ENCODE measurements at regions not wholly inside any gene's neighbourhood (a gene's known extent, or its start where the extent isn't known, plus 50 kb on each side); places are given as distances from the start of the nearest gene placed in this dataset.
A peak's percentile ranks its signal among the peaks of the same experiment; 100 is the strongest.

DNA sequence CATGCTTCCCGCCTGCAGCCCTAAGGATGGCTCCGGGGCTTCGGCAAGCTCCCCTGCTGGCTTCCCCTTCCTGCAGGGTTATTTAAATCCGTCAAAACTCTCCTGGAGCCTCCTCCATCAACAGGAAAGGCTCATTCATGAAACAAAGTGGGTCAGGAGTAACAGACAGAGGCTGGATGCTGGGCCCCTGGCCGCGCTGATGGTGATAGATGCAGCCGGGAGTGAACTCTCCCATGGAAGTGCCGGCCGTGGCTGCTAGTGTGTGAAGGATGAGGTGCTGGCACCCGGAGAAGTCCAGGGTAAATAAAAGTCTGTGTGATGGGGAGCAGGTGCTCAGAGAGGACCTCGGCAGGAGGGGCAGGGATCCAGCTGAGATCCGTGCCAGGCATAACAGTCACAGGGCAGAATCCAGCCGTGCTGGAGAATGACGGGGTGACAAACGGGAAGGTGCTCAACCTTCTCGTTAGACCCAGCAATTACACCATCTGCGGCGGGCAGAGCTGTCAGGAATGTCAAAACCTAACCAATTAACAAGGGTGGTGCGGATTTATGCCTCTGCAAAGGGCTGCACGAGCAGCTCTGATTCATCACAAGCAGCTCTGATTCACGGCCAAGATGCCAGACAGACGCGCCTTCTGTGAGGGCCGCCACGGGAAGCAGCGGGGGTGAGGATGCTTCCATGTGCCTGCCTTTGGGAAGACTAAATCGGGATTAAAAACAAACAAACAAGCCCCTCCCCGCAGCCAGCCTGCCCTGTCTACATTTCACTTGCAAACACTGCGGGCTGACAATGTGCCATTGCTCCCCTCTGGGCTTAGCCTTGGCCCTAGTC, 55.6 kb downstream of the SYNE3 start (continued):
- TF ChIP-seq REPIN1 (tag by site-specific recombination; IDR thresholded peaks at IDR 0.05; ENCODE audit: low read depth) = no peak
- TF ChIP-seq ZBTB17 (tag by site-specific recombination; IDR thresholded peaks at IDR 0.05) = peak; percentile 86
- TF ChIP-seq, protein P1, sequence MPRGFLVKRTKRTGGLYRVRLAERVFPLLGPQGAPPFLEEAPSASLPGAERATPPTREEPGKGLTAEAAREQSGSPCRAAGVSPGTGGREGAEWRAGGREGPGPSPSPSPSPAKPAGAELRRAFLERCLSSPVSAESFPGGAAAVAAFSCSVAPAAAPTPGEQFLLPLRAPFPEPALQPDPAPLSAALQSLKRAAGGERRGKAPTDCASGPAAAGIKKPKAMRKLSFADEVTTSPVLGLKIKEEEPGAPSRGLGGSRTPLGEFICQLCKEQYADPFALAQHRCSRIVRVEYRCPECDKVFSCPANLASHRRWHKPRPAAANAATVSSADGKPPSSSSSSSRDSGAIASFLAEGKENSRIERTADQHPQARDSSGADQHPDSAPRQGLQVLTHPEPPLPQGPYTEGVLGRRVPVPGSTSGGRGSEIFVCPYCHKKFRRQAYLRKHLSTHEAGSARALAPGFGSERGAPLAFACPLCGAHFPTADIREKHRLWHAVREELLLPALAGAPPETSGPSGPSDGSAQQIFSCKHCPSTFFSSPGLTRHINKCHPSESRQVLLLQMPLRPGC (tag by site-specific recombination; IDR thresholded peaks at IDR 0.05) = peak; percentile 89
- peak; percentile 66 for TF ChIP-seq OSR2 (tag by site-specific recombination; IDR thresholded peaks at IDR 0.05)
- TF ChIP-seq ZNF530 (tag by site-specific recombination; IDR thresholded peaks at IDR 0.05; ENCODE audit: low read depth) = no peak
- TF ChIP-seq, protein P2, sequence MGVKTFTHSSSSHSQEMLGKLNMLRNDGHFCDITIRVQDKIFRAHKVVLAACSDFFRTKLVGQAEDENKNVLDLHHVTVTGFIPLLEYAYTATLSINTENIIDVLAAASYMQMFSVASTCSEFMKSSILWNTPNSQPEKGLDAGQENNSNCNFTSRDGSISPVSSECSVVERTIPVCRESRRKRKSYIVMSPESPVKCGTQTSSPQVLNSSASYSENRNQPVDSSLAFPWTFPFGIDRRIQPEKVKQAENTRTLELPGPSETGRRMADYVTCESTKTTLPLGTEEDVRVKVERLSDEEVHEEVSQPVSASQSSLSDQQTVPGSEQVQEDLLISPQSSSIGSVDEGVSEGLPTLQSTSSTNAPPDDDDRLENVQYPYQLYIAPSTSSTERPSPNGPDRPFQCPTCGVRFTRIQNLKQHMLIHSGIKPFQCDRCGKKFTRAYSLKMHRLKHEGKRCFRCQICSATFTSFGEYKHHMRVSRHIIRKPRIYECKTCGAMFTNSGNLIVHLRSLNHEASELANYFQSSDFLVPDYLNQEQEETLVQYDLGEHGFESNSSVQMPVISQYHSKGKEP (tag by site-specific recombination; IDR thresholded peaks at IDR 0.05) = no peak
- TF ChIP-seq, protein P3, sequence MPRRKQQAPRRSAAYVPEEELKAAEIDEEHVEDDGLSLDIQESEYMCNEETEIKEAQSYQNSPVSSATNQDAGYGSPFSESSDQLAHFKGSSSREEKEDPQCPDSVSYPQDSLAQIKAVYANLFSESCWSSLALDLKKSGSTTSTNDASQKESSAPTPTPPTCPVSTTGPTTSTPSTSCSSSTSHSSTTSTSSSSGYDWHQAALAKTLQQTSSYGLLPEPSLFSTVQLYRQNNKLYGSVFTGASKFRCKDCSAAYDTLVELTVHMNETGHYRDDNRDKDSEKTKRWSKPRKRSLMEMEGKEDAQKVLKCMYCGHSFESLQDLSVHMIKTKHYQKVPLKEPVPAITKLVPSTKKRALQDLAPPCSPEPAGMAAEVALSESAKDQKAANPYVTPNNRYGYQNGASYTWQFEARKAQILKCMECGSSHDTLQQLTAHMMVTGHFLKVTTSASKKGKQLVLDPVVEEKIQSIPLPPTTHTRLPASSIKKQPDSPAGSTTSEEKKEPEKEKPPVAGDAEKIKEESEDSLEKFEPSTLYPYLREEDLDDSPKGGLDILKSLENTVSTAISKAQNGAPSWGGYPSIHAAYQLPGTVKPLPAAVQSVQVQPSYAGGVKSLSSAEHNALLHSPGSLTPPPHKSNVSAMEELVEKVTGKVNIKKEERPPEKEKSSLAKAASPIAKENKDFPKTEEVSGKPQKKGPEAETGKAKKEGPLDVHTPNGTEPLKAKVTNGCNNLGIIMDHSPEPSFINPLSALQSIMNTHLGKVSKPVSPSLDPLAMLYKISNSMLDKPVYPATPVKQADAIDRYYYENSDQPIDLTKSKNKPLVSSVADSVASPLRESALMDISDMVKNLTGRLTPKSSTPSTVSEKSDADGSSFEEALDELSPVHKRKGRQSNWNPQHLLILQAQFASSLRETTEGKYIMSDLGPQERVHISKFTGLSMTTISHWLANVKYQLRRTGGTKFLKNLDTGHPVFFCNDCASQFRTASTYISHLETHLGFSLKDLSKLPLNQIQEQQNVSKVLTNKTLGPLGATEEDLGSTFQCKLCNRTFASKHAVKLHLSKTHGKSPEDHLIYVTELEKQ (tag by site-specific recombination; IDR thresholded peaks at IDR 0.05; ENCODE audit: borderline replicate concordance) = peak; percentile 71; the same call in 1 of the 2 replicates
- TF ChIP-seq, protein P4, sequence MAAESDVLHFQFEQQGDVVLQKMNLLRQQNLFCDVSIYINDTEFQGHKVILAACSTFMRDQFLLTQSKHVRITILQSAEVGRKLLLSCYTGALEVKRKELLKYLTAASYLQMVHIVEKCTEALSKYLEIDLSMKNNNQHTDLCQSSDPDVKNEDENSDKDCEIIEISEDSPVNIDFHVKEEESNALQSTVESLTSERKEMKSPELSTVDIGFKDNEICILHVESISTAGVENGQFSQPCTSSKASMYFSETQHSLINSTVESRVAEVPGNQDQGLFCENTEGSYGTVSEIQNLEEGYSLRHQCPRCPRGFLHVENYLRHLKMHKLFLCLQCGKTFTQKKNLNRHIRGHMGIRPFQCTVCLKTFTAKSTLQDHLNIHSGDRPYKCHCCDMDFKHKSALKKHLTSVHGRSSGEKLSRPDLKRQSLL (tag by site-specific recombination; IDR thresholded peaks at IDR 0.05) = no peak
- TF ChIP-seq ZNF24 (tag by site-specific recombination; IDR thresholded peaks at IDR 0.05) = peak; percentile 41; the same call in 1 of the 2 replicates
- no peak for TF ChIP-seq EGR2 (tag by site-specific recombination; IDR thresholded peaks at IDR 0.05; ENCODE audit: low read depth)
- TF ChIP-seq ZNF404 (tag by site-specific recombination; IDR thresholded peaks at IDR 0.05) = no peak
- TF ChIP-seq, protein P5, sequence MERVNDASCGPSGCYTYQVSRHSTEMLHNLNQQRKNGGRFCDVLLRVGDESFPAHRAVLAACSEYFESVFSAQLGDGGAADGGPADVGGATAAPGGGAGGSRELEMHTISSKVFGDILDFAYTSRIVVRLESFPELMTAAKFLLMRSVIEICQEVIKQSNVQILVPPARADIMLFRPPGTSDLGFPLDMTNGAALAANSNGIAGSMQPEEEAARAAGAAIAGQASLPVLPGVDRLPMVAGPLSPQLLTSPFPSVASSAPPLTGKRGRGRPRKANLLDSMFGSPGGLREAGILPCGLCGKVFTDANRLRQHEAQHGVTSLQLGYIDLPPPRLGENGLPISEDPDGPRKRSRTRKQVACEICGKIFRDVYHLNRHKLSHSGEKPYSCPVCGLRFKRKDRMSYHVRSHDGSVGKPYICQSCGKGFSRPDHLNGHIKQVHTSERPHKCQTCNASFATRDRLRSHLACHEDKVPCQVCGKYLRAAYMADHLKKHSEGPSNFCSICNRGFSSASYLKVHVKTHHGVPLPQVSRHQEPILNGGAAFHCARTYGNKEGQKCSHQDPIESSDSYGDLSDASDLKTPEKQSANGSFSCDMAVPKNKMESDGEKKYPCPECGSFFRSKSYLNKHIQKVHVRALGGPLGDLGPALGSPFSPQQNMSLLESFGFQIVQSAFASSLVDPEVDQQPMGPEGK (tag by site-specific recombination; IDR thresholded peaks at IDR 0.05) = no peak
- no peak for TF ChIP-seq ZNF776 (tag by site-specific recombination; IDR thresholded peaks at IDR 0.05; ENCODE audit: borderline replicate concordance)
- no peak for TF ChIP-seq ZNF571 (tag by site-specific recombination; IDR thresholded peaks at IDR 0.05)
- TF ChIP-seq ZNF335 (tag by site-specific recombination; conservative IDR thresholded peaks at IDR 0.05) = peak; percentile 75
- no peak for TF ChIP-seq ZNF785 (tag by site-specific recombination; IDR thresholded peaks at IDR 0.05)
- TF ChIP-seq SALL2 (tag by site-specific recombination; IDR thresholded peaks at IDR 0.05; ENCODE audit: borderline replicate concordance) = no peak
- TF ChIP-seq, protein P6, sequence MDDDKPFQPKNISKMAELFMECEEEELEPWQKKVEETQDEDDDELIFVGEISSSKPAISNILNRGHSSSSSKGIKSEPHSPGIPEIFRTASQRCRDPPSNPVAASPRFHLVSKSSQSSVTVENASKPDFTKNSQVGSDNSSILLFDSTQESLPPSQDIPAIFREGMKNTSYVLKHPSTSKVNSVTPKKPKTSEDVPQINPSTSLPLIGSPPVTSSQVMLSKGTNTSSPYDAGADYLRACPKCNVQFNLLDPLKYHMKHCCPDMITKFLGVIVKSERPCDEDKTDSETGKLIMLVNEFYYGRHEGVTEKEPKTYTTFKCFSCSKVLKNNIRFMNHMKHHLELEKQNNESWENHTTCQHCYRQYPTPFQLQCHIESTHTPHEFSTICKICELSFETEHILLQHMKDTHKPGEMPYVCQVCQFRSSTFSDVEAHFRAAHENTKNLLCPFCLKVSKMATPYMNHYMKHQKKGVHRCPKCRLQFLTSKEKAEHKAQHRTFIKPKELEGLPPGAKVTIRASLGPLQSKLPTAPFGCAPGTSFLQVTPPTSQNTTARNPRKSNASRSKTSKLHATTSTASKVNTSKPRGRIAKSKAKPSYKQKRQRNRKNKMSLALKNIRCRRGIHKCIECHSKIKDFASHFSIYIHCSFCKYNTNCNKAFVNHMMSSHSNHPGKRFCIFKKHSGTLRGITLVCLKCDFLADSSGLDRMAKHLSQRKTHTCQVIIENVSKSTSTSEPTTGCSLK (tag by site-specific recombination; IDR thresholded peaks at IDR 0.05) = no peak
- TF ChIP-seq ZNF423 (tag by site-specific recombination; IDR thresholded peaks at IDR 0.05) = peak; percentile 48; the same call in 1 of the 2 replicates
- no peak for TF ChIP-seq ZNF658 (tag by site-specific recombination; IDR thresholded peaks at IDR 0.05)
- no peak for TF ChIP-seq KLF7 (tag by site-specific recombination; IDR thresholded peaks at IDR 0.05; ENCODE audit: borderline replicate concordance)
- TF ChIP-seq RBAK (tag by site-specific recombination; IDR thresholded peaks at IDR 0.05) = no peak

Data from HEK293 (cell line).